ENCODE measurements at regions not wholly inside any gene's neighbourhood (a gene's known extent, or its start where the extent isn't known, plus 50 kb on each side); places are given as distances from the start of the nearest gene placed in this dataset.

DNA sequence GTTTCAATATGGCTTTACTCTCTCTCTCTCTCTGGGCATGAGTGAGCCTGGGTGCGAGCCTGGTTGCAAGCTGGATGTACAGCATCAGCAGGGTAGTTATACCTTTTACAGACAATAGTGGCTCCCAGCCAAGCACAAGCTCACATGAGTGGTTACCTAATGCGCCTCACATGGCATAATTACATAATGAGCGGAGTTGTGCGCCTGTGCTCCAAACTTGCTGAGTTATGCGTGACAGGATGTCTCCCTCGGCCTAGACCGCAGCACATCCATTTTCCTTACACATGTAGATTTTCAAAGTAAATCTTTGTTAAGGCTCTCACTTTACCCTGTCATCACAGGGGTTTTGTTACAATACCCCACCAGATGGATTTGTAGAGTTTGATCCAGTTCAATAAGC lies 233.5 kb upstream of the WWC1 start:
- no peak overlapping the region for H3K27ac ChIP-seq (ENCODE audit: low read depth, low read length, poor library complexity, severe bottlenecking)
- no peak overlapping the region for H3K4me3 ChIP-seq (ENCODE audit: low read depth, low read length, poor library complexity, severe bottlenecking)
- CTCF ChIA-PET (ENCODE audit: unreplicated experiment), result no interaction called here
- no peaks in the 10 kb centered on the region for H3K4me1 ChIP-seq (ENCODE audit: insufficient read depth, low read length, poor library complexity, severe bottlenecking)
- H3K4me2 ChIP-seq (ENCODE audit: low read length), result no peak overlapping the region
- BruUV-seq (replicated peaks), result no TSS peak
- H4K20me1 ChIP-seq (ENCODE audit: insufficient read depth, low read length), result no peaks in the 10 kb centered on the region
- H3K9me2 ChIP-seq (ENCODE audit: insufficient read depth, low read length), result no peaks in the 10 kb centered on the region
- H3K9me3 ChIP-seq (ENCODE audit: low read length), result no peaks in the 10 kb centered on the region
- intact Hi-C loops (cut with micrococcal nuclease; ENCODE audit: unreplicated experiment), result no loop called here
- H3K36me3 ChIP-seq (ENCODE audit: insufficient read depth, low read length), result no peaks in the 10 kb centered on the region
- no peaks in the 10 kb centered on the region for H3K79me2 ChIP-seq (ENCODE audit: insufficient read depth, low read depth, low read length)
- no peak overlapping the region for H2AFZ ChIP-seq (ENCODE audit: low read length)
- TF ChIP-seq, protein P1, sequence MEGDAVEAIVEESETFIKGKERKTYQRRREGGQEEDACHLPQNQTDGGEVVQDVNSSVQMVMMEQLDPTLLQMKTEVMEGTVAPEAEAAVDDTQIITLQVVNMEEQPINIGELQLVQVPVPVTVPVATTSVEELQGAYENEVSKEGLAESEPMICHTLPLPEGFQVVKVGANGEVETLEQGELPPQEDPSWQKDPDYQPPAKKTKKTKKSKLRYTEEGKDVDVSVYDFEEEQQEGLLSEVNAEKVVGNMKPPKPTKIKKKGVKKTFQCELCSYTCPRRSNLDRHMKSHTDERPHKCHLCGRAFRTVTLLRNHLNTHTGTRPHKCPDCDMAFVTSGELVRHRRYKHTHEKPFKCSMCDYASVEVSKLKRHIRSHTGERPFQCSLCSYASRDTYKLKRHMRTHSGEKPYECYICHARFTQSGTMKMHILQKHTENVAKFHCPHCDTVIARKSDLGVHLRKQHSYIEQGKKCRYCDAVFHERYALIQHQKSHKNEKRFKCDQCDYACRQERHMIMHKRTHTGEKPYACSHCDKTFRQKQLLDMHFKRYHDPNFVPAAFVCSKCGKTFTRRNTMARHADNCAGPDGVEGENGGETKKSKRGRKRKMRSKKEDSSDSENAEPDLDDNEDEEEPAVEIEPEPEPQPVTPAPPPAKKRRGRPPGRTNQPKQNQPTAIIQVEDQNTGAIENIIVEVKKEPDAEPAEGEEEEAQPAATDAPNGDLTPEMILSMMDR (conservative IDR thresholded peaks at IDR 0.05; ENCODE audit: low read length), result no peak
- TF ChIP-seq EZH2phosphoT487 (IDR thresholded peaks at IDR 0.05; ENCODE audit: borderline replicate concordance, low read depth, low read length), result no peak
- DNase-seq (ENCODE audit: low spot score), result peak; percentile 59
- POLR2A ChIA-PET, result no interaction called here

DNA sequence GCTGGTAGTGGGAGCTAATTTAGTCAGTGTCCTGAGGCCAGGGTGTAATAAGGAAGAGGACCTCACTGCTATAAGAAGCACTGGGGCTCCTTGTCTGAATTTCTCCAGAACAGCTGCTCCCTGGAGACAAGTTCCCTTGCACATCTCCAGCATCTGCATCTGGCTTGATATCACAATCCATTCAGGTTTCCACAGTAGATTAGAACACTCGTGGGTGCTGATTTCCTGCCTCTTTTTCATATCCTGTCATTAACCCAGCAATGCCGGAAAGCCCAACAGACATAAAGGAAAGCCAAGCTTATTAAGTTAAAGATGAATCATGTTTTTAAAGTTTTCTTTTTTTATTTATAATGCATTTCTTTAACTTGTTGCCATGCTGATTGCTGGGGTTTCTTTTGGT lies 232.3 kb upstream of the WWC1 start:
- BruUV-seq (replicated peaks), result no TSS peak
- ChIA-PET CTCF (ENCODE audit: unreplicated experiment) (no interaction called here), POLR2A (no interaction called here)
- H3K27ac ChIP-seq (ENCODE audit: low read depth, low read length, poor library complexity, severe bottlenecking), result no peak overlapping the region
- no peak for DNase-seq (ENCODE audit: low spot score)
- no peaks in the 10 kb centered on the region for H3K36me3 ChIP-seq (ENCODE audit: insufficient read depth, low read length)
- no peak overlapping the region for H3K4me3 ChIP-seq (ENCODE audit: low read depth, low read length, poor library complexity, severe bottlenecking)
- H3K9me2 ChIP-seq (ENCODE audit: insufficient read depth, low read length), result no peaks in the 10 kb centered on the region
- H3K4me1 ChIP-seq (ENCODE audit: insufficient read depth, low read length, poor library complexity, severe bottlenecking), result no peaks in the 10 kb centered on the region
- no peaks in the 10 kb centered on the region for H3K9me3 ChIP-seq (ENCODE audit: low read length)
- H3K79me2 ChIP-seq (ENCODE audit: insufficient read depth, low read depth, low read length), result no peaks in the 10 kb centered on the region
- TF ChIP-seq, protein P1 (conservative IDR thresholded peaks at IDR 0.05; ENCODE audit: low read length), result no peak
- TF ChIP-seq EZH2phosphoT487 (IDR thresholded peaks at IDR 0.05; ENCODE audit: borderline replicate concordance, low read depth, low read length), result no peak
- intact Hi-C loops (cut with micrococcal nuclease; ENCODE audit: unreplicated experiment), result no loop called here
- H4K20me1 ChIP-seq (ENCODE audit: insufficient read depth, low read length), result no peaks in the 10 kb centered on the region
- no peak overlapping the region for H2AFZ ChIP-seq (ENCODE audit: low read length)
- no peak overlapping the region for H3K4me2 ChIP-seq (ENCODE audit: low read length)

DNA sequence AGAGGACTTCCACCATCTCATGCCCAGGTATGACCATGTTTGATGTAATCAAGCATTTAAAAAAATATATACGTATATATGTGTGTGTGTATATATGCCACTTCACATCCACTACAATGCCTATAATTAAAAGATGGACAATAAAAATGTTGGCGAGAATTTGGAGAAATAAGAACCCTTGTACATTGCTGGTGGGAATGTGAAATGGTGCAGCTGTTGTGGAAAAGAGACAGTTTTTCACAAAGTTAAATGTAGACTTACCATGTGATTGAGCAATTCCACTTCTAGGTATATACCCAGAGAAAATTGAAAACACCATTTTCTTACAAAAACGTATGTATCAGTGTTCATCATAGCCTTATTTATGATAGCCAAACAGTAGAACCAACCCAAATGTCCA lies 229.2 kb upstream of the WWC1 start:
- Histone ChIP-seq H3K4me1 (ENCODE audit: insufficient read depth, low read length, poor library complexity, severe bottlenecking) (no peaks in the 10 kb centered on the region), H3K36me3 (ENCODE audit: insufficient read depth, low read length) (no peaks in the 10 kb centered on the region), H3K27ac (ENCODE audit: low read depth, low read length, poor library complexity, severe bottlenecking) (no peak overlapping the region), H3K79me2 (ENCODE audit: insufficient read depth, low read depth, low read length) (no peaks in the 10 kb centered on the region), H3K4me3 (ENCODE audit: low read depth, low read length, poor library complexity, severe bottlenecking) (no peak overlapping the region), H3K9me3 (ENCODE audit: low read length) (no peaks in the 10 kb centered on the region), H3K9me2 (ENCODE audit: insufficient read depth, low read length) (no peaks in the 10 kb centered on the region), H2AFZ (ENCODE audit: low read length) (no peak overlapping the region), H4K20me1 (ENCODE audit: insufficient read depth, low read length) (no peaks in the 10 kb centered on the region), H3K4me2 (ENCODE audit: low read length) (no peak overlapping the region)
- no peak for DNase-seq (ENCODE audit: low spot score)
- POLR2A ChIA-PET, result no interaction called here
- TF ChIP-seq, protein P1 (conservative IDR thresholded peaks at IDR 0.05; ENCODE audit: low read length), result no peak
- no peak for TF ChIP-seq EZH2phosphoT487 (IDR thresholded peaks at IDR 0.05; ENCODE audit: borderline replicate concordance, low read depth, low read length)
- CTCF ChIA-PET (ENCODE audit: unreplicated experiment), result no interaction called here
- no TSS peak for BruUV-seq (replicated peaks)
- intact Hi-C loops (cut with micrococcal nuclease; ENCODE audit: unreplicated experiment), result no loop called here
